Thyroid gland (tissue), 4 donors: ENCODE measurements at regions not wholly inside any gene's neighbourhood (a gene's known extent, or its start where the extent isn't known, plus 50 kb on each side); places are given as distances from the start of the nearest gene placed in this dataset.

Experiments used
- POLR2A ChIP-seq, 2 donors: fragments of 450-650 bp; IDR thresholded peaks; one replicate each; pipeline ENCODE4 v1.6.1; 2017; ENCODE audit warnings: antibody characterized with exemption in 2 of 2, mild to moderate bottlenecking in 2 of 2, moderate library complexity in 1 of 2
- TF ChIP-seq, protein P1 (sequence below), 6 experiments: fragments of 200-600 bp in 3 of 6; fragments of 450-650 bp in 3 of 6; sonication (generic) in 3 of 6; IDR thresholded peaks; one replicate each; pipeline ENCODE4 v1.5.1; 2016 to 2019; ENCODE audit warnings: antibody characterized with exemption in 6 of 6, mild to moderate bottlenecking in 2 of 6, inconsistent platforms in 1 of 6, moderate library complexity in 1 of 6

DNA sequence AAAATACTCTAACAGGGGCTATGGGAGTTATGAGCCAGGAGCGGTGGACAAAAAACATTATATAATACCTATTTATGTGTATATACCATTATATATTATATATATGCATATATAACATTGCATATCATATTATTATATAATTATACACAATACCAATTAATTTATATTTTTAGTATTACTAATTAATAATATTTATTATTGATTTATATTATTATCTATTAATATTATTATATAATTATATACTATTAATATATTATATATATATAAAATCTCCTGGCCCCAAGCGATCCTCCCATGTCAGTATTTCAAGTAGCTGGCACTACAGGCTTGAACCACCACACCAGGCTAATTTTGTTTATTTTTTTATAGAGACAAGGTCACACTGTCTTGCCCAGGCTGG, 73.8 kb upstream of the JADE1 start:
- no peak for TF ChIP-seq POLR2A (IDR thresholded peaks at IDR 0.05)
- TF ChIP-seq, protein P1, sequence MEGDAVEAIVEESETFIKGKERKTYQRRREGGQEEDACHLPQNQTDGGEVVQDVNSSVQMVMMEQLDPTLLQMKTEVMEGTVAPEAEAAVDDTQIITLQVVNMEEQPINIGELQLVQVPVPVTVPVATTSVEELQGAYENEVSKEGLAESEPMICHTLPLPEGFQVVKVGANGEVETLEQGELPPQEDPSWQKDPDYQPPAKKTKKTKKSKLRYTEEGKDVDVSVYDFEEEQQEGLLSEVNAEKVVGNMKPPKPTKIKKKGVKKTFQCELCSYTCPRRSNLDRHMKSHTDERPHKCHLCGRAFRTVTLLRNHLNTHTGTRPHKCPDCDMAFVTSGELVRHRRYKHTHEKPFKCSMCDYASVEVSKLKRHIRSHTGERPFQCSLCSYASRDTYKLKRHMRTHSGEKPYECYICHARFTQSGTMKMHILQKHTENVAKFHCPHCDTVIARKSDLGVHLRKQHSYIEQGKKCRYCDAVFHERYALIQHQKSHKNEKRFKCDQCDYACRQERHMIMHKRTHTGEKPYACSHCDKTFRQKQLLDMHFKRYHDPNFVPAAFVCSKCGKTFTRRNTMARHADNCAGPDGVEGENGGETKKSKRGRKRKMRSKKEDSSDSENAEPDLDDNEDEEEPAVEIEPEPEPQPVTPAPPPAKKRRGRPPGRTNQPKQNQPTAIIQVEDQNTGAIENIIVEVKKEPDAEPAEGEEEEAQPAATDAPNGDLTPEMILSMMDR (IDR thresholded peaks at IDR 0.05), result no peak
